H9 (cell line): ENCODE measurements at regions not wholly inside any gene's neighbourhood (a gene's known extent, or its start where the extent isn't known, plus 50 kb on each side); places are given as distances from the start of the nearest gene placed in this dataset.

ENCODE experiments used
- DNase-seq: peaks from one replicate; pipeline ENCODE4 v3.0.0-alpha.2; 2017
- H2AFZ ChIP-seq: one replicate; pipeline ENCODE4 v1.6.1; 2013; ENCODE audit warnings: mild to moderate bottlenecking, low read length, control low read depth, moderate library complexity
- H2AK5ac ChIP-seq: 2 replicates; pipeline ENCODE4 v1.6.1; 2013; ENCODE audit warnings: low read length, control low read depth, mixed read lengths; ENCODE audit not compliant: insufficient read length
- H2BK120ac ChIP-seq: one replicate; pipeline ENCODE4 v1.6.1; 2013; ENCODE audit warnings: low read depth, mild to moderate bottlenecking, low read length, control low read depth, inconsistent platforms; ENCODE audit not compliant: poor library complexity, severe bottlenecking
- H2BK12ac ChIP-seq: 2 replicates; pipeline ENCODE4 v1.6.1; 2013; ENCODE audit warnings: low read length, control low read depth, mixed read lengths, low read depth; ENCODE audit not compliant: insufficient read length
- H2BK15ac ChIP-seq: 2 replicates; pipeline ENCODE4 v1.6.1; 2013; ENCODE audit warnings: low read depth, low read length, control low read depth
- H2BK20ac ChIP-seq: one replicate; pipeline ENCODE4 v1.6.1; 2013; ENCODE audit warnings: low read depth, mild to moderate bottlenecking, low read length, control low read depth, inconsistent platforms; ENCODE audit not compliant: poor library complexity, severe bottlenecking
- H2BK5ac ChIP-seq: 2 replicates; pipeline ENCODE4 v1.6.1; 2013; ENCODE audit warnings: low read length, control low read depth, mixed read lengths; ENCODE audit not compliant: insufficient read length
- H3K14ac ChIP-seq: 2 replicates; pipeline ENCODE4 v1.6.1; 2013; ENCODE audit warnings: low read length, control low read depth; ENCODE audit not compliant: insufficient read depth
- H3K18ac ChIP-seq: 2 replicates; pipeline ENCODE4 v1.6.1; 2013; ENCODE audit warnings: low read depth, mild to moderate bottlenecking, mixed read lengths, low read length, control low read depth; ENCODE audit not compliant: insufficient read length
- H3K23ac ChIP-seq: 2 replicates; pipeline ENCODE4 v1.6.1; 2013; ENCODE audit warnings: low read length, control low read depth, mixed read lengths, low read depth; ENCODE audit not compliant: insufficient read length
- H3K23me2 ChIP-seq: 2 replicates; pipeline ENCODE4 v1.6.1; 2013; ENCODE audit warnings: low read depth, mild to moderate bottlenecking, mixed read lengths, low read length, control low read depth; ENCODE audit not compliant: insufficient read length, poor library complexity, severe bottlenecking
- H3K27ac ChIP-seq: 2 replicates; pipeline ENCODE4 v1.5.1; 2013; ENCODE audit warnings: low read length, control low read depth, mixed read lengths, low read depth; ENCODE audit not compliant: insufficient read length
- H3K27me3 ChIP-seq: 2 replicates; pipeline ENCODE4 v1.6.1; 2013; ENCODE audit warnings: low read length, control low read depth, inconsistent platforms; ENCODE audit not compliant: insufficient read depth
- H3K4ac ChIP-seq: 2 replicates; pipeline ENCODE4 v1.6.1; 2013; ENCODE audit warnings: low read depth, mild to moderate bottlenecking, control low read depth, inconsistent platforms, low read length, moderate library complexity
- H3K4me1 ChIP-seq: 2 replicates; pipeline ENCODE4 v1.6.1; 2013; ENCODE audit warnings: low read length, control low read depth, inconsistent platforms; ENCODE audit not compliant: insufficient read depth
- H3K4me2 ChIP-seq: 2 replicates; pipeline ENCODE4 v1.6.1; 2013; ENCODE audit warnings: low read length, control low read depth, mixed read lengths; ENCODE audit not compliant: insufficient read length, insufficient read depth
- H3K56ac ChIP-seq: 2 replicates; pipeline ENCODE4 v1.6.1; 2013; ENCODE audit warnings: low read depth, mild to moderate bottlenecking, mixed read lengths, low read length, control low read depth; ENCODE audit not compliant: insufficient read length
- H3K79me1 ChIP-seq: 2 replicates; pipeline ENCODE4 v1.6.1; 2013; ENCODE audit warnings: low read depth, mild to moderate bottlenecking, moderate library complexity, low read length, control low read depth, inconsistent platforms; ENCODE audit not compliant: insufficient read depth, poor library complexity, severe bottlenecking
- H3K79me2 ChIP-seq: 2 replicates; pipeline ENCODE4 v1.6.1; 2013; ENCODE audit warnings: low read length, control low read depth, inconsistent platforms; ENCODE audit not compliant: insufficient read depth
- H3K9ac ChIP-seq: 2 replicates; pipeline ENCODE4 v1.6.1; 2013; ENCODE audit warnings: low read length, control low read depth, mixed read lengths; ENCODE audit not compliant: insufficient read length; ENCODE audit errors: extremely low read depth
- H3K9me3 ChIP-seq: one replicate; pipeline ENCODE4 v1.6.1; 2013; ENCODE audit warnings: low read depth, low read length, inconsistent platforms; ENCODE audit not compliant: control insufficient read depth
- H3T11ph ChIP-seq: one replicate; pipeline ENCODE4 v1.6.1; 2013; ENCODE audit warnings: mild to moderate bottlenecking, low read length, control low read depth, inconsistent platforms
- H4K20me1 ChIP-seq: one replicate; pipeline ENCODE4 v1.6.1; 2013; ENCODE audit not compliant: control insufficient read depth, insufficient read length, insufficient read depth
- H4K5ac ChIP-seq: 2 replicates; pipeline ENCODE4 v1.6.1; 2013; ENCODE audit warnings: low read depth, mild to moderate bottlenecking, mixed read lengths, low read length, control low read depth; ENCODE audit not compliant: insufficient read length
- H4K8ac ChIP-seq: replicated peaks from 2 replicates; pipeline ENCODE4 v1.6.1; 2013; ENCODE audit warnings: low read length, control low read depth, mixed read lengths, low read depth; ENCODE audit not compliant: insufficient read length
- H4K91ac ChIP-seq: 2 replicates; pipeline ENCODE4 v1.6.1; 2013; ENCODE audit warnings: low read depth, mild to moderate bottlenecking, moderate library complexity, mixed read lengths, low read length, control low read depth; ENCODE audit not compliant: insufficient read length
- H3K27ac Mint-ChIP-seq, 3 experiments: 2 replicates in 2 of 3; 3 replicates in 1 of 3; pipeline ENCODE4 v1.8.0; 2020 to 2021; ENCODE audit warnings: mixed read lengths in 3 of 3, mild to moderate bottlenecking in 1 of 3, moderate library complexity in 1 of 3
- H3K27me3 Mint-ChIP-seq: 2 replicates; pipeline ENCODE4 v1.8.0; 2021; ENCODE audit warnings: low read depth, mild to moderate bottlenecking, moderate library complexity, mixed read lengths
- H3K36me3 Mint-ChIP-seq, 3 experiments: 2 replicates in 2 of 3; 3 replicates in 1 of 3; pipeline ENCODE4 v1.8.0; 2020 to 2021; ENCODE audit warnings: low read depth in 3 of 3, mixed read lengths in 3 of 3; ENCODE audit not compliant: insufficient read depth in 1 of 3
- H3K4me1 Mint-ChIP-seq, 2 experiments: 2 replicates each; pipeline ENCODE4 v1.8.0; 2020; ENCODE audit warnings: mixed read lengths in 2 of 2
- H3K4me3 Mint-ChIP-seq, 2 experiments: 2 replicates in 1 of 2; 3 replicates in 1 of 2; pipeline ENCODE4 v1.8.0; 2020 to 2021; ENCODE audit warnings: mild to moderate bottlenecking in 2 of 2, mixed read lengths in 2 of 2, moderate library complexity in 1 of 2
- H3K9me3 Mint-ChIP-seq, 2 experiments: 2 replicates in 1 of 2; 3 replicates in 1 of 2; pipeline ENCODE4 v1.8.0; 2020; ENCODE audit warnings: mild to moderate bottlenecking in 2 of 2, mixed read lengths in 2 of 2, moderate library complexity in 1 of 2
- WGBS: extraction: QIAGEN DNeasy Blood & Tissue Kit; methylation state at CpG from one replicate; pipeline ENCODE4 v1.1.7; 2013; ENCODE audit warnings: missing lambda C conversion rate, low lambda C conversion rate, mixed read lengths; ENCODE audit not compliant: insufficient read length; ENCODE audit errors: extremely low coverage; 5-methylcytosine and 5-hydroxymethylcytosine counted together
- TF ChIP-seq, protein P1 (sequence below): fragments of 200-600 bp; sonication (generic); conservative IDR thresholded peaks from 3 replicates; pipeline ENCODE4 v1.8.0; 2021; ENCODE audit warnings: antibody characterized with exemption, mild to moderate bottlenecking

DNA sequence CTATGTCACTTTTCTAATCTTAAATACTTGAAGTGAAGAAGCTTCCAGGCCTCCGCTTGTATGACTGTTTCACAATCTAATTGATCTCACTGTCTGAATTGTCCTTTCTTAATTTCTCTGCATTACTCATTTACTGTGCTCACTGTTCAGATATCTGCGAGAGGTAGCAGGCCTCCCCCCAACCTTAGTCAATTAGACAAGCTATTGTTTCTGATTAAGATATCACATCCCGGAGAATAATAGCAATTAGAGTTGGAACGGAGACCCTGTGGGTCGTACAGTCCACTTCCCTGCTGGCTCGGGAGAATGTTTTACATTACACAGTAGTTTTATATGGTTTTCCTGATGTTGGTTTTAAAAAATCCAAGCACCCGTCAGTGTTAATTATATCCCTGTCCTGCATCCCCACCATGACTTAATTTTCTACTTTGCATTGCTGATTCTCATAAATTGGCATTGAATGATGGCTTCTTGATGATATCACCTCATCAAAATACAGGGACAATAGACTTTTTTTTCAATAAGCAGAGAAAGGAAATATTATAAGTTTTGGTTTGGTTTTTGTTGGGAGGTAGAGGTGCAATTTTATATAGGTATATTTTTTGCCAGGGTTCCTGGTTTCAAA lies 178.7 kb upstream of the TSHZ2 start:
- Histone ChIP-seq H4K8ac (no peak overlapping the region), H3K27ac (no peak overlapping the region), H3K23me2 (no peaks in the 10 kb centered on the region), H2AFZ (no peak overlapping the region), H3K4ac (no peak overlapping the region), H3K14ac (no peak overlapping the region), H2BK5ac (no peak overlapping the region), H4K5ac (no peak overlapping the region), H3K4me1 (no peaks in the 10 kb centered on the region), H3K27me3 (no peaks in the 10 kb centered on the region), H2BK12ac (no peak overlapping the region), H2BK120ac (no peak overlapping the region), H3K56ac (no peak overlapping the region), H3K4me2 (no peak overlapping the region), H3K79me2 (no peaks in the 10 kb centered on the region), H2AK5ac (no peak overlapping the region), H3K23ac (no peak overlapping the region), H3K18ac (no peak overlapping the region), H3K9me3 (no peaks in the 10 kb centered on the region), H3T11ph (no peak overlapping the region), H4K91ac (no peak overlapping the region), H4K20me1 (no peaks in the 10 kb centered on the region), H3K9ac (no peak overlapping the region), H2BK15ac (no peak overlapping the region), H3K79me1 (no peaks in the 10 kb centered on the region), H2BK20ac (no peak overlapping the region)
- no CpG with 5 or more reads among the region's 7 CpGs for WGBS
- no peak for DNase-seq
- Mint-ChIP-seq H3K9me3 (no peaks in the 10 kb centered on the region), H3K27ac (no peak overlapping the region), H3K4me1 (peaks cover 4 to 8% of the 10 kb centered on the region in 2 experiments; a peak in 3 of 4 replicates), H3K36me3 (no peaks in the 10 kb centered on the region), H3K4me3 (no peak overlapping the region), H3K27me3 (peaks cover 4% of the 10 kb centered on the region)
- TF ChIP-seq, protein P1, sequence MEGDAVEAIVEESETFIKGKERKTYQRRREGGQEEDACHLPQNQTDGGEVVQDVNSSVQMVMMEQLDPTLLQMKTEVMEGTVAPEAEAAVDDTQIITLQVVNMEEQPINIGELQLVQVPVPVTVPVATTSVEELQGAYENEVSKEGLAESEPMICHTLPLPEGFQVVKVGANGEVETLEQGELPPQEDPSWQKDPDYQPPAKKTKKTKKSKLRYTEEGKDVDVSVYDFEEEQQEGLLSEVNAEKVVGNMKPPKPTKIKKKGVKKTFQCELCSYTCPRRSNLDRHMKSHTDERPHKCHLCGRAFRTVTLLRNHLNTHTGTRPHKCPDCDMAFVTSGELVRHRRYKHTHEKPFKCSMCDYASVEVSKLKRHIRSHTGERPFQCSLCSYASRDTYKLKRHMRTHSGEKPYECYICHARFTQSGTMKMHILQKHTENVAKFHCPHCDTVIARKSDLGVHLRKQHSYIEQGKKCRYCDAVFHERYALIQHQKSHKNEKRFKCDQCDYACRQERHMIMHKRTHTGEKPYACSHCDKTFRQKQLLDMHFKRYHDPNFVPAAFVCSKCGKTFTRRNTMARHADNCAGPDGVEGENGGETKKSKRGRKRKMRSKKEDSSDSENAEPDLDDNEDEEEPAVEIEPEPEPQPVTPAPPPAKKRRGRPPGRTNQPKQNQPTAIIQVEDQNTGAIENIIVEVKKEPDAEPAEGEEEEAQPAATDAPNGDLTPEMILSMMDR: no peak
